Parathyroid adenoma (tissue), 2 donors: ENCODE measurements at regions not wholly inside any gene's neighbourhood (a gene's known extent, or its start where the extent isn't known, plus 50 kb on each side); places are given as distances from the start of the nearest gene placed in this dataset.

ENCODE experiments used
- H2AFZ ChIP-seq: fragments of 300-600 bp; sonication (generic); one replicate; pipeline ENCODE4 v1.7.0; 2017; ENCODE audit warnings: antibody characterized with exemption, mild to moderate bottlenecking
- H3K27ac ChIP-seq: fragments of 300-600 bp; sonication (generic); one replicate; pipeline ENCODE4 v1.7.0; 2017
- H3K27me3 ChIP-seq: fragments of 300-600 bp; sonication (generic); one replicate; pipeline ENCODE4 v1.7.0; 2017; ENCODE audit warnings: low read length; ENCODE audit not compliant: control insufficient read depth, insufficient read depth
- H3K36me3 ChIP-seq: fragments of 300-600 bp; sonication (generic); one replicate; pipeline ENCODE4 v1.7.0; 2017; ENCODE audit warnings: low read length; ENCODE audit not compliant: control insufficient read depth, insufficient read depth
- H3K4me1 ChIP-seq: fragments of 300-600 bp; sonication (generic); one replicate; pipeline ENCODE4 v1.7.0; 2017; ENCODE audit warnings: control low read depth
- H3K4me2 ChIP-seq: fragments of 300-600 bp; sonication (generic); one replicate; pipeline ENCODE4 v1.7.0; 2017; ENCODE audit warnings: low read length
- H3K4me3 ChIP-seq: fragments of 300-600 bp; sonication (generic); one replicate; pipeline ENCODE4 v1.7.0; 2017; ENCODE audit warnings: low read depth, low read length
- H3K79me2 ChIP-seq: fragments of 300-600 bp; sonication (generic); one replicate; pipeline ENCODE4 v1.7.0; 2017; ENCODE audit warnings: control low read depth
- H3K9ac ChIP-seq: fragments of 300-600 bp; sonication (generic); one replicate; pipeline ENCODE4 v1.7.0; 2017; ENCODE audit warnings: mild to moderate bottlenecking
- H3K9me3 ChIP-seq: fragments of 300-600 bp; sonication (generic); one replicate; pipeline ENCODE4 v1.7.0; 2017; ENCODE audit warnings: low read length; ENCODE audit not compliant: control insufficient read depth
- CTCF ChIP-seq: fragments of 300-600 bp; sonication (generic); IDR thresholded peaks from one replicate; pipeline ENCODE4 v1.7.0; 2017; ENCODE audit warnings: antibody characterized with exemption, mild to moderate bottlenecking
- donor health status: primary hyperparathyroidism.

- no peak overlapping the region for H3K27ac ChIP-seq
- H3K36me3 ChIP-seq, result no peaks in the 10 kb centered on the region
- H3K79me2 ChIP-seq, result no peaks in the 10 kb centered on the region
- no peak for TF ChIP-seq CTCF
- H3K9ac ChIP-seq, result no peak overlapping the region
- no peaks in the 10 kb centered on the region for H3K27me3 ChIP-seq
- no peaks in the 10 kb centered on the region for H3K9me3 ChIP-seq
- H3K4me1 ChIP-seq, result no peaks in the 10 kb centered on the region
- no peak overlapping the region for H3K4me3 ChIP-seq
- H3K4me2 ChIP-seq, result no peak overlapping the region
- H2AFZ ChIP-seq, result no peak overlapping the region
Observed at GRCh38 chr3:18252578-18252977, 172.6 kb downstream of the SATB1 start.

DNA sequence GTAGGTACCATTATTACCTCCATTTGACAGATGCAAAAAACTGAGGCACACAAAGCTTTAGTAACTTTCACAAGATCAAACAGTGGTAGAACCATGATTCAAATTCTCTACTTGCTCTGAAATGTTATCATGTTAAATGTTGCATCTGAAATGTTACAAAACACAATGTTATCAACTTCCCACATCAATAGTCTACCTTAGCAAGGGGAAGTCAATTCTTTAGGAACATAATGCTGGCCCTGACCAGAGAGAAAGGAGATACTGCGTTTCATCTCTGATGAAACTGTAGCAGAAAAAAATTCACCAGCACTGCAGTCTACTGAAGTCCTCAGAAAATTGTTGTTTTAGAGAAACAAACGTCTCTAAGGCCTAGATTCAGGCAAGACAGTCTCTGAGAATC lies 174.1 kb downstream of the SATB1 start:
- Histone ChIP-seq H3K4me2 (no peak overlapping the region), H3K36me3 (no peaks in the 10 kb centered on the region), H3K27me3 (no peaks in the 10 kb centered on the region), H3K27ac (no peak overlapping the region), H3K4me3 (no peak overlapping the region), H3K9ac (no peak overlapping the region), H3K9me3 (no peaks in the 10 kb centered on the region), H2AFZ (no peak overlapping the region), H3K79me2 (no peaks in the 10 kb centered on the region), H3K4me1 (no peaks in the 10 kb centered on the region)
- no peak for TF ChIP-seq CTCF

DNA sequence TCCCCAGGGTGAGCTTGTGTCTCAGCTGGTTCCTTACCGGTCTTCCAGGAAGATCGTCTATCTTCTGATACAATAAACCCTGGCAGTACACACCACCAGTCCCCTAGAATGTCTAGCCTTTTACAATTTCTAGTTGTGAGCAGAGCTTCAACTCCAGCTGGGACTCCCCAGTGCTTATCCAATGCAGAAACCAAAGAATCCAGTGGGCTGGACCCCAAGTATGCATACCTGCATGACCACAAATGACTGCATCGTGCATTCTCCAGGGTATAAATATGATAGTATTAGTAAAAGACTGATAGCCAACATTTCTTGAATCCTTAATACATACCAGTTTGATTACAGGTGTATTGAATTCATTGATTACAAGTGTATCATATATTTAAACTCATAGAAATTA lies 176.0 kb downstream of the SATB1 start:
- TF ChIP-seq CTCF, result no peak
- H2AFZ ChIP-seq, result no peak overlapping the region
- H3K4me2 ChIP-seq, result no peak overlapping the region
- H3K27ac ChIP-seq, result no peak overlapping the region
- no peaks in the 10 kb centered on the region for H3K79me2 ChIP-seq
- H3K4me1 ChIP-seq, result no peaks in the 10 kb centered on the region
- no peak overlapping the region for H3K9ac ChIP-seq
- no peak overlapping the region for H3K4me3 ChIP-seq
- no peaks in the 10 kb centered on the region for H3K36me3 ChIP-seq
- no peaks in the 10 kb centered on the region for H3K27me3 ChIP-seq
- no peaks in the 10 kb centered on the region for H3K9me3 ChIP-seq

DNA sequence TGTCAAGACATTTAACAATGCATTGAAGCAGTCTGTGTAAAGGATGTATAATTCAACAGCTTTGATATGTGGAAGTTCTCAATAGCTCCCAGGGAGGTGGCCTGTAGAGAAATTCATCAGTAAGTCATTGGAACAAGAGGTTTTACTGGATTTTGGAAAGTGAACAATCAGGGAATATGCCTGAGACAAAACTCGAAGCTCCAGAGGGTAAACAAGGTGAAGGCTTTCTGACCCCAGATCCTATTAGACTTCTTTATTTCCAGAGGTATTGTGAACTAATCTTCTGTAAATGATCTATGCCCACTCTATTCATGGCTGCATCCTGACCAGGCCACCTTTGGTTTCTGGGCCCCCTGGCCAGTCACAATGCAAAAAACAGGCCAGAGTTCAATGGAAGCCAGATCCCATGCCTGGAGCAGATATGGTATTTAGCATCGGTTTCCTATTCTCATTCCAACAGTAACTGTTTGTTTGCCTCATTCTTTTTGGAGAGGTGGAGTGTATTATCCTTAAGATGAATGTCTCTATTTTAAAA lies 177.3 kb downstream of the SATB1 start:
- Histone ChIP-seq H2AFZ (no peak overlapping the region), H3K36me3 (no peaks in the 10 kb centered on the region), H3K9ac (no peak overlapping the region), H3K27ac (no peak overlapping the region), H3K79me2 (no peaks in the 10 kb centered on the region), H3K4me3 (no peak overlapping the region), H3K9me3 (no peaks in the 10 kb centered on the region), H3K27me3 (no peaks in the 10 kb centered on the region), H3K4me2 (no peak overlapping the region), H3K4me1 (no peaks in the 10 kb centered on the region)
- no peak for TF ChIP-seq CTCF

- Histone ChIP-seq H3K9me3 (no peaks in the 10 kb centered on the region), H3K4me2 (no peak overlapping the region), H3K9ac (no peak overlapping the region), H3K4me1 (no peaks in the 10 kb centered on the region), H3K27ac (no peak overlapping the region), H3K36me3 (no peaks in the 10 kb centered on the region), H3K79me2 (no peaks in the 10 kb centered on the region), H3K27me3 (no peaks in the 10 kb centered on the region), H2AFZ (no peak overlapping the region), H3K4me3 (no peak overlapping the region)
- no peak for TF ChIP-seq CTCF
Observed at GRCh38 chr3:18247139-18247695, 177.9 kb downstream of the SATB1 start.
